Upper lobe of left lung (tissue), 6 donors: ENCODE measurements at regions not wholly inside any gene's neighbourhood (a gene's known extent, or its start where the extent isn't known, plus 50 kb on each side); places are given as distances from the start of the nearest gene placed in this dataset.

Experiments
- ATAC-seq, 2 donors: fragments of 200-7000 bp; cut with Tn5 transposase; one replicate each; pipeline ENCODE4 v1.9.1; 2022; ENCODE audit warnings: mild to moderate bottlenecking in 2 of 2, moderate library complexity in 2 of 2; ENCODE audit not compliant: low FRiP score in 2 of 2
- DNase-seq, 2 donors: peaks; one replicate each; pipeline ENCODE4 v3.0.0-alpha.2; 2019 to 2020
- H3K27ac ChIP-seq, 4 donors: fragments of 200-600 bp; sonication (generic); one replicate each; pipeline ENCODE4 v1.5.1; 2016 to 2019
- H3K27me3 ChIP-seq, 4 donors: fragments of 200-600 bp; sonication (generic); one replicate each; pipeline ENCODE4 v1.5.1; 2017 to 2019
- H3K36me3 ChIP-seq, 4 donors: fragments of 200-600 bp; sonication (generic); one replicate each; pipeline ENCODE4 v1.5.1; 2016 to 2019
- H3K4me1 ChIP-seq, 4 donors: fragments of 200-600 bp; sonication (generic); one replicate each; pipeline ENCODE4 v1.5.1; 2018 to 2019
- H3K4me3 ChIP-seq, 4 donors: fragments of 200-600 bp; sonication (generic); one replicate each; pipeline ENCODE4 v1.5.1; 2017 to 2019; ENCODE audit warnings: mild to moderate bottlenecking in 2 of 4, moderate library complexity in 1 of 4
- H3K9me3 ChIP-seq, 4 donors: fragments of 200-600 bp; sonication (generic); one replicate each; pipeline ENCODE4 v1.5.1; 2018 to 2019
- EP300 ChIP-seq, 4 donors: sonication (generic); formaldehyde crosslinking; IDR thresholded peaks; one replicate each; pipeline ENCODE4 v1.5.1; 2017; ENCODE audit warnings: antibody characterized with exemption in 4 of 4, control low read depth in 2 of 4
- POLR2A ChIP-seq, 4 donors: fragments of 450-650 bp; IDR thresholded peaks; one replicate each; pipeline ENCODE4 v1.5.1; 2016 to 2017; ENCODE audit warnings: antibody characterized with exemption in 4 of 4, mild to moderate bottlenecking in 2 of 4
- POLR2AphosphoS5 ChIP-seq, 2 donors: sonication (generic); formaldehyde crosslinking; IDR thresholded peaks; one replicate each; pipeline ENCODE4 v1.5.1; 2017; ENCODE audit warnings: antibody characterized with exemption in 2 of 2
- WGBS, 2 donors: methylation state at CpG; one replicate each; pipeline ENCODE4 v1.1.5; 2017 to 2018; 5-methylcytosine and 5-hydroxymethylcytosine counted together
- TF ChIP-seq, protein P1 (sequence below), 6 experiments: fragments of 450-650 bp in 4 of 6; fragments of 200-600 bp in 2 of 6; sonication (generic) in 2 of 6; IDR thresholded peaks; one replicate each; pipeline ENCODE4 v1.5.1; 2016 to 2019; ENCODE audit warnings: antibody characterized with exemption in 6 of 6
- donor health status: DM: no; HTN: no; CAD: no; lungs with moderate emphysema.
- donor health status: DM: no; HTN: yes; CAD: no; lungs with severe emphysema.

DNA sequence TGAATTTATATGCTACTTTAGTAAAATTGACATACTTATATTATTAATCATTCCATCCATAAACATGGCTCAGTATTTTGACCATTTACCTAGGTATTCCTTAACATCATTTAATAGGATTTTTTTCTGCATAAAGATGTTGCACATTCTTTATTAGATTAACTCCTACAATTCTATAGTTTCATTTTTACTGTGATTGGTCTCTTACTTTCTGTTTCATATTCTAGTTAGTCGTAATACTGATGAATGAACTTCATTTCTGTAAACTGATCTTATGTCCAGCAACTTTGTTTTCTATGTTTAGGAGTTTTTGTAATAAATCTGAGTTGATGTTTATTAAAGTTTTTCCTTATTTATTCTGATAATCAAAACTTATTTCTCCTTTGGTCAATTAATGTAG is 278.2 kb upstream of the CXXC4 start:
- H3K27me3 ChIP-seq, result no peaks in the 10 kb centered on the region
- TF ChIP-seq EP300 (IDR thresholded peaks at IDR 0.05), result no peak
- TF ChIP-seq POLR2AphosphoS5 (IDR thresholded peaks at IDR 0.05), result no peak
- no peak for TF ChIP-seq POLR2A (IDR thresholded peaks at IDR 0.05)
- TF ChIP-seq, protein P1, sequence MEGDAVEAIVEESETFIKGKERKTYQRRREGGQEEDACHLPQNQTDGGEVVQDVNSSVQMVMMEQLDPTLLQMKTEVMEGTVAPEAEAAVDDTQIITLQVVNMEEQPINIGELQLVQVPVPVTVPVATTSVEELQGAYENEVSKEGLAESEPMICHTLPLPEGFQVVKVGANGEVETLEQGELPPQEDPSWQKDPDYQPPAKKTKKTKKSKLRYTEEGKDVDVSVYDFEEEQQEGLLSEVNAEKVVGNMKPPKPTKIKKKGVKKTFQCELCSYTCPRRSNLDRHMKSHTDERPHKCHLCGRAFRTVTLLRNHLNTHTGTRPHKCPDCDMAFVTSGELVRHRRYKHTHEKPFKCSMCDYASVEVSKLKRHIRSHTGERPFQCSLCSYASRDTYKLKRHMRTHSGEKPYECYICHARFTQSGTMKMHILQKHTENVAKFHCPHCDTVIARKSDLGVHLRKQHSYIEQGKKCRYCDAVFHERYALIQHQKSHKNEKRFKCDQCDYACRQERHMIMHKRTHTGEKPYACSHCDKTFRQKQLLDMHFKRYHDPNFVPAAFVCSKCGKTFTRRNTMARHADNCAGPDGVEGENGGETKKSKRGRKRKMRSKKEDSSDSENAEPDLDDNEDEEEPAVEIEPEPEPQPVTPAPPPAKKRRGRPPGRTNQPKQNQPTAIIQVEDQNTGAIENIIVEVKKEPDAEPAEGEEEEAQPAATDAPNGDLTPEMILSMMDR (IDR thresholded peaks at IDR 0.05), result no peak
- DNase-seq (no peak), ATAC-seq (no peak)
- no peaks in the 10 kb centered on the region for H3K9me3 ChIP-seq
- no peaks in the 10 kb centered on the region for H3K4me1 ChIP-seq
- no peak overlapping the region for H3K4me3 ChIP-seq
- no peaks in the 10 kb centered on the region for H3K36me3 ChIP-seq
- no peak overlapping the region for H3K27ac ChIP-seq
- whole genome bisulfite sequencing, 2 donors, result 47 to 51% methylated on average over 1 of the region's 1 CpG

DNA sequence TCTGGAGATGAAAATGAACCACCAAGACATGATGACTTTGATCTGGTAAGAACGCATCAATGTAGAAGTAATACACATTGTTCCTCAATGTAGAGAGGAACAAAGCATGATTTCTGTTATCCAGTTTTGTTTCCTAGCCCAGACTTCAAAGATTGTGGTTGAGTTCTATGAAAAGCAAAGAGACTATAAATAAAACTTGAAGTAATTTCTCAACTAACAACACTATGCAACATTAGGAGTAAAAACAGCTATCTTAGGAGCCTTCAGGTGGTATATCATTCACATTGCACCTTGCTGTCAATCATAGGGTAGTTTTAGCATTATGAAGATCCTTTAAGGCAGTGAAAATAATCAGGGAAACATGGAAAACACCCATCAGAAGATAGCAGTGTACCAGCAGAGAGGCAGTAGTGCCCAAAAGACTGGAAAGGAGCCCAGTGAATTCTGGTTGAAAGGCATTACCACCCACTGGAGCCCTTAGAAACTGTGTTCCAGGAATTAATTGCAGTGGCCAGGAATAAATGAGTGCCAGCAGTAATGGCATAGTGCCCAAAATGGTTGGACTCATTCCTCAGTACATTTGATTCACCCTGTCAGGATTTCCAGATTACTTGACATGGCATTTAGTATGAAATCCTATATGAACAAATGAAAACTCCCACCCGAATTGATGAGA is 300.7 kb upstream of the CXXC4 start:
- DNase-seq (no peak), ATAC-seq (no peak)
- Histone ChIP-seq H3K4me1 (no peaks in the 10 kb centered on the region), H3K27me3 (no peaks in the 10 kb centered on the region), H3K36me3 (no peaks in the 10 kb centered on the region), H3K4me3 (no peak overlapping the region), H3K9me3 (no peaks in the 10 kb centered on the region), H3K27ac (no peak overlapping the region)
- WGBS, 2 donors, result 43 to 64% methylated on average over 2 of the region's 2 CpGs
- no peak for TF ChIP-seq POLR2AphosphoS5 (IDR thresholded peaks at IDR 0.05)
- TF ChIP-seq, protein P1 (IDR thresholded peaks at IDR 0.05), result no peak
- TF ChIP-seq EP300 (IDR thresholded peaks at IDR 0.05), result no peak

DNA sequence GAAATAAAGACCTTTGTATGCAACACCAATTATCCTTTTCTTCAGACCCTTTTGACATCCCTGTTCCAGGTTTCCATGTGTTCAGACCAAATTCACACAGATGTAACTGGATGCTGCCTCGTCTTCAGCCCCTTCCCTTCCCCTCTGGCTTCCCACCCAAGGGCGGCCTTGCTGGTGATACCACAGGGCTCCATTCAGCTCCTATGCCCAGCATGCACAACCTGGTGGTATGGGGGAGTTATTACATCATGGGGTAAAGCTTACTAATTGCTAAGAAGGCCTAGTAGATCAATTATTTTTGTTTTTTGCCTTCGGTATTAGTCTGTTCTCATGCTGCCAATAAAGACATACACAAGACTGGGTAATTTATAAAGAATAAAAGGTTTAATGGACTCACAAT is 317.0 kb upstream of the CXXC4 start:
- H3K9me3 ChIP-seq, result no peaks in the 10 kb centered on the region
- H3K27me3 ChIP-seq, result no peaks in the 10 kb centered on the region
- WGBS, 2 donors, result 85 to 98% methylated on average over 3 of the region's 3 CpGs
- H3K36me3 ChIP-seq, result no peaks in the 10 kb centered on the region
- no peak overlapping the region for H3K4me3 ChIP-seq
- ATAC-seq (no peak), DNase-seq (no peak)
- H3K27ac ChIP-seq, result no peak overlapping the region
- no peaks in the 10 kb centered on the region for H3K4me1 ChIP-seq
- TF ChIP-seq, protein P1 (IDR thresholded peaks at IDR 0.05), result no peak
- TF ChIP-seq POLR2A (IDR thresholded peaks at IDR 0.05), result no peak
- TF ChIP-seq POLR2AphosphoS5 (IDR thresholded peaks at IDR 0.05), result no peak
- no peak for TF ChIP-seq EP300 (IDR thresholded peaks at IDR 0.05)

DNA sequence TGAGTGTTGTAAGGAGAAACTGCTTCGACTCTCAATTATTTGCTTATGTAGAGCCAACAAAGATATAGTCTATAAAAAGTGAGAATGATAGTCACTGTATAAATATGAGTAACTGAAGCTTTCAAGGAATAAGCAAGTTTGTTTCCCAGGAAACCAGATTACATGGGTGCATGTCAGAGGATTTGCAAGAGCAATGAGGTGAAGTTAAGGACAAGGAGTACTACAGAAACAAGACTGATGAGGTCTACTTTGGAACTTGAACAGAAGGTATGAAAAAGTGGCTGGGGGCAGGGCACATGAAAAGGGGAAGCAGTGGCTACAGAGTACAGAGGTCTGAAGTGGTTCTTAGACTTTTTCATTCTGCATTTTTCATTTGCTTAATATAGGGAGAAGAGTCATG is 321.0 kb upstream of the CXXC4 start:
- Histone ChIP-seq H3K27me3 (no peaks in the 10 kb centered on the region), H3K4me1 (no peaks in the 10 kb centered on the region), H3K27ac (no peak overlapping the region), H3K36me3 (no peaks in the 10 kb centered on the region), H3K4me3 (no peak overlapping the region), H3K9me3 (no peaks in the 10 kb centered on the region)
- ATAC-seq (no peak), DNase-seq (no peak)
- 45 to 64% methylated on average over 1 of the region's 1 CpG for WGBS, 2 donors
- TF ChIP-seq EP300 (IDR thresholded peaks at IDR 0.05), result no peak
- TF ChIP-seq, protein P1 (IDR thresholded peaks at IDR 0.05), result no peak
- TF ChIP-seq POLR2AphosphoS5 (IDR thresholded peaks at IDR 0.05), result no peak
- TF ChIP-seq POLR2A (IDR thresholded peaks at IDR 0.05), result no peak

DNA sequence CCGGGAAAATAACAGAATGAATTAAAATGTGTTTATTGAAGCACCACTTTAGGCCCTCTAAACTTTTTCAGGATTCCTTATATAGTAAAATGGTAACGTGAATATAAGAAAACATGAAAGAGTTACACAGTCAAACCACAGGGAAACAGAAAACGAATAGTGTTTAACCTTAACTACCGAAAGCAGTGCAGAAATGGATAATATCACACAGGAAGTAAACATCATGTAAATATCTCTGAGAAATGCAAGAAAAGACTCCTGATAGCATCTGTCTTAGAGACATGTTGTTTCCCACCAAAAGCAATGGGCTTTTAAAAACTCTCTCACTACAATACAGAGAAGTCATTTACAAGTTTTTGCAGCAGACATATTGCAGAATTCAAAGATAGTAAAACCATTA is 323.9 kb upstream of the CXXC4 start:
- no peaks in the 10 kb centered on the region for H3K9me3 ChIP-seq
- 73 to 75% methylated on average over 4 of the region's 4 CpGs for WGBS, 2 donors
- no peak for DNase-seq
- H3K27me3 ChIP-seq, result no peaks in the 10 kb centered on the region
- no peak for ATAC-seq
- H3K36me3 ChIP-seq, result no peaks in the 10 kb centered on the region
- H3K4me1 ChIP-seq, result no peaks in the 10 kb centered on the region
- H3K27ac ChIP-seq, result no peak overlapping the region
- TF ChIP-seq, protein P1 (IDR thresholded peaks at IDR 0.05), result no peak
- TF ChIP-seq POLR2A (IDR thresholded peaks at IDR 0.05), result no peak
- no peak for TF ChIP-seq POLR2AphosphoS5 (IDR thresholded peaks at IDR 0.05)
- TF ChIP-seq EP300 (IDR thresholded peaks at IDR 0.05), result no peak
- no peak overlapping the region for H3K4me3 ChIP-seq
